PC-9 (cell line): ENCODE measurements at regions not wholly inside any gene's neighbourhood (a gene's known extent, or its start where the extent isn't known, plus 50 kb on each side); places are given as distances from the start of the nearest gene placed in this dataset.

ENCODE experiments used
- BruUV-seq: library from RNA; stranded (reverse); fragments of 400-500 nt; replicated peaks from 2 replicates; lab custom pipeline; 2021; lab: Mats Ljungman, UMichigan
- CTCF ChIA-PET: fragments of 300-600 bp; sonication (Branson Sonifier 250); formaldehyde crosslinking; loops from one replicate; lab custom pipeline; 2022; ENCODE audit warnings: antibody characterized with exemption; lab: Charles Lee
- POLR2A ChIA-PET: fragments of 300-600 bp; sonication (Branson Sonifier 250); formaldehyde crosslinking; loops from one replicate; lab custom pipeline; 2022; ENCODE audit warnings: antibody characterized with exemption; ENCODE audit not compliant: unreplicated experiment; lab: Charles Lee
- DNase-seq, 2 experiments: peaks; one replicate each; pipeline versions ENCODE4 v3.0.0 to v3.0.0-alpha.2; 2015 to 2022; ENCODE audit warnings: mixed read lengths in 1 of 2
- H2AFZ ChIP-seq: fragments of 200-600 bp; sonication (generic); 2 replicates; pipeline ENCODE4 v1.8.1; 2017; ENCODE audit warnings: antibody characterized with exemption
- H3F3A ChIP-seq: fragments of 200-600 bp; sonication (generic); 2 replicates; pipeline ENCODE4 v1.8.1; 2017; ENCODE audit warnings: antibody characterized with exemption, mild to moderate bottlenecking, low read depth; ENCODE audit not compliant: insufficient read depth
- H3K27ac ChIP-seq: fragments of 200-600 bp; sonication (generic); 2 replicates; pipeline ENCODE4 v1.6.1; 2016; ENCODE audit warnings: mixed run types
- H3K27me3 ChIP-seq: fragments of 200-600 bp; sonication (generic); 2 replicates; pipeline ENCODE4 v1.6.1; 2016; ENCODE audit warnings: low read depth, mixed run types; ENCODE audit not compliant: insufficient read depth
- H3K36me3 ChIP-seq: fragments of 200-600 bp; sonication (generic); 2 replicates; pipeline ENCODE4 v1.6.1; 2016; ENCODE audit warnings: low read depth, mixed run types
- H3K4me1 ChIP-seq: fragments of 200-600 bp; sonication (generic); replicated peaks from 2 replicates; pipeline ENCODE4 v1.6.1; 2016; ENCODE audit warnings: mixed run types; ENCODE audit not compliant: insufficient read depth
- H3K4me2 ChIP-seq: fragments of 200-600 bp; sonication (generic); 2 replicates; pipeline ENCODE4 v1.6.1; 2017; ENCODE audit warnings: mixed run types
- H3K4me3 ChIP-seq: fragments of 200-600 bp; sonication (generic); 2 replicates; pipeline ENCODE4 v1.6.1; 2016; ENCODE audit warnings: mixed run types
- H3K79me2 ChIP-seq: fragments of 200-600 bp; sonication (generic); 2 replicates; pipeline ENCODE4 v1.6.1; 2017; ENCODE audit warnings: low read depth, mixed run types
- H3K9me2 ChIP-seq: fragments of 200-600 bp; sonication (generic); 2 replicates; pipeline ENCODE4 v1.8.1; 2017; ENCODE audit warnings: mild to moderate bottlenecking; ENCODE audit not compliant: insufficient read depth
- H3K9me3 ChIP-seq: fragments of 200-600 bp; sonication (generic); 2 replicates; pipeline ENCODE4 v1.8.1; 2016; ENCODE audit warnings: low read depth; ENCODE audit not compliant: insufficient read depth
- H4K20me1 ChIP-seq: fragments of 200-600 bp; sonication (generic); 2 replicates; pipeline ENCODE4 v1.8.1; 2017; ENCODE audit not compliant: insufficient read depth
- CTCF ChIP-seq: fragments of 200-600 bp; sonication (generic); conservative IDR thresholded peaks from 2 replicates; pipeline ENCODE4 v1.6.1; 2017; ENCODE audit warnings: mixed run types, antibody characterized with exemption, mild to moderate bottlenecking, moderate library complexity
- EZH2 ChIP-seq: fragments of 200-600 bp; sonication (generic); IDR thresholded peaks from 2 replicates; pipeline ENCODE4 v1.8.0; 2017; ENCODE audit warnings: antibody characterized with exemption, low read depth
- intact Hi-C: fragments of 100-400 bp; cut with micrococcal nuclease; formaldehyde crosslinking; loops from one replicate; pipeline ENCODE4 v1.10.0; 2022; ENCODE audit not compliant: unreplicated experiment

GRCh38 chr4:167785523-167785922, 306.8 kb upstream of the ANXA10 start:
- Histone ChIP-seq H3K9me2 (no peaks in the 10 kb centered on the region), H3K27ac (no peak overlapping the region), H3K36me3 (no peaks in the 10 kb centered on the region), H3K4me3 (no peak overlapping the region), H2AFZ (no peak overlapping the region), H3F3A (no peaks in the 10 kb centered on the region), H3K9me3 (no peaks in the 10 kb centered on the region), H3K4me1 (no peaks in the 10 kb centered on the region), H3K27me3 (no peaks in the 10 kb centered on the region), H4K20me1 (no peaks in the 10 kb centered on the region), H3K4me2 (no peak overlapping the region), H3K79me2 (no peaks in the 10 kb centered on the region)
- no peak for TF ChIP-seq EZH2
- no peak for TF ChIP-seq CTCF
- BruUV-seq, result no TSS peak
- intact Hi-C loops, result no loop called here
- ChIA-PET POLR2A (no interaction called here), CTCF (no interaction called here)
- no peak for DNase-seq

- CTCF ChIA-PET, result no interaction called here
- Histone ChIP-seq H4K20me1 (no peaks in the 10 kb centered on the region), H3K27ac (no peak overlapping the region), H3K27me3 (no peaks in the 10 kb centered on the region), H3K4me1 (no peaks in the 10 kb centered on the region), H2AFZ (no peak overlapping the region), H3K9me2 (no peaks in the 10 kb centered on the region), H3K4me2 (no peak overlapping the region), H3K36me3 (no peaks in the 10 kb centered on the region), H3K9me3 (no peaks in the 10 kb centered on the region), H3K4me3 (no peak overlapping the region), H3K79me2 (no peaks in the 10 kb centered on the region), H3F3A (no peaks in the 10 kb centered on the region)
- TF ChIP-seq EZH2 (no peak), CTCF (no peak)
- no peak for DNase-seq
- no TSS peak for BruUV-seq
- intact Hi-C loops, result no loop called here
- POLR2A ChIA-PET, result no interaction called here
Observed at GRCh38 chr4:167786504-167786903, 305.8 kb upstream of the ANXA10 start.

- no peak overlapping the region for H3K4me3 ChIP-seq
- H2AFZ ChIP-seq, result no peak overlapping the region
- no peaks in the 10 kb centered on the region for H3K9me3 ChIP-seq
- DNase-seq, result no peak
- no peak overlapping the region for H3K4me2 ChIP-seq
- no peaks in the 10 kb centered on the region for H4K20me1 ChIP-seq
- ChIA-PET CTCF (no interaction called here), POLR2A (no interaction called here)
- no peaks in the 10 kb centered on the region for H3K79me2 ChIP-seq
- no TSS peak for BruUV-seq
- no peak overlapping the region for H3K27ac ChIP-seq
- intact Hi-C loops, result no loop called here
- no peaks in the 10 kb centered on the region for H3K4me1 ChIP-seq
- H3K27me3 ChIP-seq, result no peaks in the 10 kb centered on the region
- no peaks in the 10 kb centered on the region for H3K9me2 ChIP-seq
- no peaks in the 10 kb centered on the region for H3K36me3 ChIP-seq
- TF ChIP-seq CTCF (no peak), EZH2 (no peak)
- no peaks in the 10 kb centered on the region for H3F3A ChIP-seq
Observed at GRCh38 chr4:167787231-167787630, 305.1 kb upstream of the ANXA10 start.
